ENCODE measurements at regions not wholly inside any gene's neighbourhood (a gene's known extent, or its start where the extent isn't known, plus 50 kb on each side); places are given as distances from the start of the nearest gene placed in this dataset.

GRCh38 chr5:74541381-74541781 lies 99.1 kb downstream of the ENC1 start:
- Histone ChIP-seq H3K4me1 (ENCODE audit: control insufficient read depth in 1 of 2, insufficient read depth in 1 of 2, low read depth in 1 of 2, low read length in 1 of 2) (peaks cover 17 to 23% of the 10 kb centered on the region in 2 experiments), H3K9me3 (no peaks in the 10 kb centered on the region), H3K27me3 (no peaks in the 10 kb centered on the region), H3K27ac (no peak overlapping the region), H3K4me3 (ENCODE audit: low read depth in 1 of 2, low read length in 1 of 2) (no peak overlapping the region), H3K36me3 (no peaks in the 10 kb centered on the region)
- no peak for TF ChIP-seq CTCF (IDR thresholded peaks at IDR 0.05)

DNA sequence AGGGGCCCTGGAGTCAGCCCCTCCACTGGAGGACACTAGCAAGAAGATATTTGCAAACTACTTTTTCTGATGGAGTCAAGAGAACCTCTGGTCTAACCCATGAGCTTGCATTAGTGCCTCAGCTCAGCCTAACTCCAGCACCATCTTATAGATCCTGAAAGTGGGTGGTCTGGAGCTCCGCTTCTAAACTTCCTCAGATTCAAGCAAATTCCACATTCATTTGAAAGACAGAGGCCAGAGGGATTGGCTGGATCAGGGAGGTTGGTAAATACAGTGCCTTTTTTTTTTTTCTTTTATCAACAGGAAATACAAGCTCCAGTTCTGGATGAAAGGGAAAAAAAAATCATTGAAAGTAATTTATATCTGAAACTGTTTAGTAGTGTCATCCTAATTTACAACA lies 99.9 kb downstream of the ENC1 start:
- no peak overlapping the region for H3K27ac ChIP-seq
- no peak for TF ChIP-seq CTCF (IDR thresholded peaks at IDR 0.05)
- H3K4me1 ChIP-seq (ENCODE audit: control insufficient read depth in 1 of 2, insufficient read depth in 1 of 2, low read depth in 1 of 2, low read length in 1 of 2): peaks cover 17 to 23% of the 10 kb centered on the region in 2 experiments
- H3K27me3 ChIP-seq: no peaks in the 10 kb centered on the region
- no peaks in the 10 kb centered on the region for H3K9me3 ChIP-seq
- no peaks in the 10 kb centered on the region for H3K36me3 ChIP-seq
- H3K4me3 ChIP-seq (ENCODE audit: low read depth in 1 of 2, low read length in 1 of 2): no peak overlapping the region

- Histone ChIP-seq H3K4me3 (ENCODE audit: low read depth in 1 of 2, low read length in 1 of 2) (no peak overlapping the region), H3K27ac (no peak overlapping the region), H3K4me1 (ENCODE audit: control insufficient read depth in 1 of 2, insufficient read depth in 1 of 2, low read depth in 1 of 2, low read length in 1 of 2) (peaks cover 17 to 23% of the 10 kb centered on the region in 2 experiments), H3K27me3 (no peaks in the 10 kb centered on the region), H3K36me3 (no peaks in the 10 kb centered on the region), H3K9me3 (no peaks in the 10 kb centered on the region)
- no peak for TF ChIP-seq CTCF (IDR thresholded peaks at IDR 0.05)
These were observed 100.5 kb downstream of the ENC1 start for GRCh38 chr5:74539986-74540385.

DNA sequence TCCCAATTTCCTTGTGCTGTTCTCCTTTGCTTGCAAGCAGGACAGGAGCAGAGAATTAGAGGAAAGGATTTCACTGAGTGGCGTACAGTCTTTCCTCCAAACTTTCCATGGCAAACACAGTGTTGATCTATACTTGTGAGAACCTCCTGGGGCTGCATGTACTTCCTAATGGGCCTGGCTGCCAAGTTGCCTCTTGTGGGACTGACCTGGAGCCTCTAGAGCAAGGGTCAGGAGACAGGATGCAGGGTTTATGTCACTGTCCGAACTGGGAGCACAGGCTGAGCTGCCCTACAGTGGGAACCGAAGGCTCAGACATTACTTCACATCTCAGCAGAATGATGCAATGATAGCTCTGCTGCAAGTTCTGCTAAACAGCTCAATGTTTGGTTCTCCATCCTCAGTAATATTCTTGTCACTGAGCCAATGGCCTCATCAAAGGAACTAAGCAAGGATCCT lies 102.3 kb downstream of the ENC1 start:
- no peak for TF ChIP-seq CTCF (IDR thresholded peaks at IDR 0.05)
- H3K4me3 ChIP-seq (ENCODE audit: low read depth in 1 of 2, low read length in 1 of 2): peak overlapping the region; percentile 48 to 54
- peak overlapping the region; percentile 82 for H3K27ac ChIP-seq
- peaks cover 17 to 23% of the 10 kb centered on the region in 2 experiments for H3K4me1 ChIP-seq (ENCODE audit: control insufficient read depth in 1 of 2, insufficient read depth in 1 of 2, low read depth in 1 of 2, low read length in 1 of 2)
- no peaks in the 10 kb centered on the region for H3K36me3 ChIP-seq
- H3K9me3 ChIP-seq: no peaks in the 10 kb centered on the region
- no peaks in the 10 kb centered on the region for H3K27me3 ChIP-seq

DNA sequence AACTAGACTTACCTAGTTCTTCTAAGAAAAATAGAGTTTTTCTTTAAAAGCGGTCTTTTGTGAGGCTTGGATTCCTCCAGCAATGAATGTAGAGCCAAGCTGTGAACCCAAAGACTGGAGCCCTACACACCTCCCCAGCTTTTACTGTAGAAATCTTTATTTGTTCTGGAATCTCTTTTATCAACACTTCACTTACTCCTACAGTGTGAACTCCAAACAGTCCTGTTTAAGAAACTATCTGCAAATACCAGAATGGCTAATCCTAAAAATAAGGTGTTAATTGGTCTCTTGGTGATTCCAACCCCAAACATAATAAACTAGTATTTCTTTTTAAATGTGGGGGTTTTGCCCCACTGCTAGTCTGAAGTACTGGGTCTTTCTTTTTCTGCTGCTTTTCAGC lies 103.9 kb downstream of the ENC1 start:
- no peak for TF ChIP-seq CTCF (IDR thresholded peaks at IDR 0.05)
- peaks cover 17 to 23% of the 10 kb centered on the region in 2 experiments for H3K4me1 ChIP-seq (ENCODE audit: control insufficient read depth in 1 of 2, insufficient read depth in 1 of 2, low read depth in 1 of 2, low read length in 1 of 2)
- no peaks in the 10 kb centered on the region for H3K27me3 ChIP-seq
- no peaks in the 10 kb centered on the region for H3K36me3 ChIP-seq
- no peak overlapping the region for H3K27ac ChIP-seq
- H3K9me3 ChIP-seq: no peaks in the 10 kb centered on the region
- no peak overlapping the region for H3K4me3 ChIP-seq (ENCODE audit: low read depth in 1 of 2, low read length in 1 of 2)

- H3K4me1 ChIP-seq (ENCODE audit: control insufficient read depth in 1 of 2, insufficient read depth in 1 of 2, low read depth in 1 of 2, low read length in 1 of 2): peaks cover 17 to 23% of the 10 kb centered on the region in 2 experiments
- no peaks in the 10 kb centered on the region for H3K9me3 ChIP-seq
- H3K27me3 ChIP-seq: no peaks in the 10 kb centered on the region
- no peak overlapping the region for H3K4me3 ChIP-seq (ENCODE audit: low read depth in 1 of 2, low read length in 1 of 2)
- no peaks in the 10 kb centered on the region for H3K36me3 ChIP-seq
- no peak overlapping the region for H3K27ac ChIP-seq
- no peak for TF ChIP-seq CTCF (IDR thresholded peaks at IDR 0.05)
These were observed 104.6 kb downstream of the ENC1 start for GRCh38 chr5:74535926-74536325.

Data from neutrophil (primary cell).